GM20000 (cell line): ENCODE measurements at regions not wholly inside any gene's neighbourhood (a gene's known extent, or its start where the extent isn't known, plus 50 kb on each side); places are given as distances from the start of the nearest gene placed in this dataset.

Experiments used
- DNase-seq: peaks from one replicate; pipeline ENCODE4 v3.0.0; 2012; ENCODE audit warnings: low spot score
- TF ChIP-seq, protein P1 (sequence below): IDR thresholded peaks from 2 replicates; pipeline ENCODE4 v1.5.1; 2012; ENCODE audit warnings: mild to moderate bottlenecking, control low read depth; ENCODE audit errors: extremely low read depth, missing control alignments

- TF ChIP-seq, protein P1, sequence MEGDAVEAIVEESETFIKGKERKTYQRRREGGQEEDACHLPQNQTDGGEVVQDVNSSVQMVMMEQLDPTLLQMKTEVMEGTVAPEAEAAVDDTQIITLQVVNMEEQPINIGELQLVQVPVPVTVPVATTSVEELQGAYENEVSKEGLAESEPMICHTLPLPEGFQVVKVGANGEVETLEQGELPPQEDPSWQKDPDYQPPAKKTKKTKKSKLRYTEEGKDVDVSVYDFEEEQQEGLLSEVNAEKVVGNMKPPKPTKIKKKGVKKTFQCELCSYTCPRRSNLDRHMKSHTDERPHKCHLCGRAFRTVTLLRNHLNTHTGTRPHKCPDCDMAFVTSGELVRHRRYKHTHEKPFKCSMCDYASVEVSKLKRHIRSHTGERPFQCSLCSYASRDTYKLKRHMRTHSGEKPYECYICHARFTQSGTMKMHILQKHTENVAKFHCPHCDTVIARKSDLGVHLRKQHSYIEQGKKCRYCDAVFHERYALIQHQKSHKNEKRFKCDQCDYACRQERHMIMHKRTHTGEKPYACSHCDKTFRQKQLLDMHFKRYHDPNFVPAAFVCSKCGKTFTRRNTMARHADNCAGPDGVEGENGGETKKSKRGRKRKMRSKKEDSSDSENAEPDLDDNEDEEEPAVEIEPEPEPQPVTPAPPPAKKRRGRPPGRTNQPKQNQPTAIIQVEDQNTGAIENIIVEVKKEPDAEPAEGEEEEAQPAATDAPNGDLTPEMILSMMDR: no peak
- no peak for DNase-seq
These were observed 994.6 kb downstream of the TSN start for GRCh38 chr2:122750095-122750494.

GRCh38 chr2:122750808-122751207 lies 995.4 kb downstream of the TSN start:
- TF ChIP-seq, protein P1: no peak
- no peak for DNase-seq

DNA sequence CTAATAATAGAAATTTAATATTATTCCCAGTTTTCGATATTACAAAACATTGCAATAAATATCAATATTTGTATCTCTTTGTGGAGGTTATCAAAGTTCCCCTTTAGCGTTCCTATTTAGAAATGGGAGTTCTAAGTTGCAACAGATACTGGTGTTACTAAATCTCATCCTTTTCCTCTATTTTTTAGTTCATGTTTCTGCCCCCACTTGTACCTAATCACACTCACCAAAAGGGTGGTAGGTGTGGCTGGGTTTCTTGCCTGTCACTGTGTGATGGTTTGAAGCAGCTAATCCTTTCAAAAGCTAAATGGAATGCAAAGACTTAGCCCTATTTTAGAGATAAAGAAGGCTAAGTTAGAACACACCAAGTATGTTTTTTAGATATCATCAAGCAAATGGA lies 997.9 kb downstream of the TSN start:
- TF ChIP-seq, protein P1: no peak
- DNase-seq: no peak

DNA sequence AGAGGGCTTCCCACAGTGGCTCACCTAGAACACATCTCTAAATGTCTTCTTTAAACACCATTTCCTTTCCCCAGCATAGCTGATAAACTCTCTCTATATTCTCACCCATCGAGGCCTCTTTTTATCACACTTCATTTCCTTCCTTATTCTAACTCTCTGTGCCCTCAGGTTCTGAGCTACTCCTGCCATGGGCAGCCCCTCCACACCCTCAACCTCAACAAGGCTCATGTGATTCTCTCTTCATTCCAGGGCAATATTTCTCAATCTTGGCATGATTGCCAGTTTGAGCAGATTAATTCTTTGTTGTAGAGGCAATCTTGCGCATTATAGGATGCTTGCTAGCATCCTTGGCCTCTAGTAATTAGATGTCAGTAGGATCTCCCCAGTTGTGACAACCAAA lies 999.1 kb downstream of the TSN start:
- DNase-seq: no peak

DNA sequence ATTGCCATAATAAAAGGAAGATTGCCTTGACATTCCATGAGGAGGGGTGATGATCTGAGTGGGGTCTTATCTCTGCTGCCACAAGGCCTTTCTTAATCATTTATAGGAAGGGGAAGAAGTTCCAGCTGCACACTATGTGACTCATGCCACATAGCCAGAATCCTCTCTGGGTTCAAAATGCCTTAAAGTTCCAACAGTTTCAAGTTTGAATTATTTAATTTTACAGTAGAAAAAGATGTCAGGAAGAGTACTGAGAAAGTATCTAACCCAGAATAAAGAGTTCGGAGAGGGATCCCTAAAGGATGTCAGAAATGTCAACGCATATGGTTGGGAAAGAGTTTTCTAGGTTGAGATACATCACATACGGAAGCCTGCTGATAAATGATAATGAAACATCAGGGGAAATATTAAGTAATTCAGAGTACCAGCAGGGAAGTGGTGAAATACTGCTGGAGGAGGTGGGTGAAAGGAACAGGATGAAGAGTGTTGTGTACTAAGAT lies 999.9 kb downstream of the TSN start:
- DNase-seq: no peak
- TF ChIP-seq, protein P1: no peak

More for the DNA sequence above, 999.1 kb downstream of the TSN start:
- TF ChIP-seq, protein P1: no peak

- DNase-seq: no peak
- TF ChIP-seq, protein P1: no peak
These were observed 1003.5 kb downstream of the TSN start for GRCh38 chr2:122758967-122759366.

- DNase-seq: no peak
- TF ChIP-seq, protein P1: no peak
These were observed 1008.6 kb downstream of the TSN start for GRCh38 chr2:122764014-122764413.
